ENCODE measurements at regions not wholly inside any gene's neighbourhood (a gene's known extent, or its start where the extent isn't known, plus 50 kb on each side); places are given as distances from the start of the nearest gene placed in this dataset.

DNA sequence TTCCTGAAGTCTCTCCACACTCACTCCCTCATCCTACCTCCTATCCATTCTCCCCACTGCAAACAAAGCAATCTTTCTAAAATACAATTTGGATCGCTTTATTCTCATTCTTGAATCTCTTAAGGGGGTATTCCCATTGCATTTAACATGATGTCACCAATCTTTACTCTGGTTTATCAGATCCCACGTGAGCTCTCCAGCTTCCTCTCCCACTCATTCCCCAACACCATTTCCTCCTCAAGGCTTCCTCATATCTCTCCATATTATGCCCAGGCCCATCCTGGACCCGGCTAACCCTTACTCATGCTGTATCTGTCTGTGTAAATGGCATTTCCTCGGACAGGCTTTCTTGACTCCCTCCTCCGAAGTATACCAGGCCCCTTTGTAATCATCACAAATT, 165.0 kb downstream of the CD47 start:
- Histone ChIP-seq H3K27ac (no peak overlapping the region), H3K9me3 (no peaks in the 10 kb centered on the region), H3K36me3 (no peaks in the 10 kb centered on the region), H3K4me3 (no peak overlapping the region), H3K27me3 (no peaks in the 10 kb centered on the region), H3K4me1 (peaks cover 0 to 11% of the 10 kb centered on the region in 2 donors)
- no peak for DNase-seq (ENCODE audit: low spot score)
- TF ChIP-seq, protein P1, sequence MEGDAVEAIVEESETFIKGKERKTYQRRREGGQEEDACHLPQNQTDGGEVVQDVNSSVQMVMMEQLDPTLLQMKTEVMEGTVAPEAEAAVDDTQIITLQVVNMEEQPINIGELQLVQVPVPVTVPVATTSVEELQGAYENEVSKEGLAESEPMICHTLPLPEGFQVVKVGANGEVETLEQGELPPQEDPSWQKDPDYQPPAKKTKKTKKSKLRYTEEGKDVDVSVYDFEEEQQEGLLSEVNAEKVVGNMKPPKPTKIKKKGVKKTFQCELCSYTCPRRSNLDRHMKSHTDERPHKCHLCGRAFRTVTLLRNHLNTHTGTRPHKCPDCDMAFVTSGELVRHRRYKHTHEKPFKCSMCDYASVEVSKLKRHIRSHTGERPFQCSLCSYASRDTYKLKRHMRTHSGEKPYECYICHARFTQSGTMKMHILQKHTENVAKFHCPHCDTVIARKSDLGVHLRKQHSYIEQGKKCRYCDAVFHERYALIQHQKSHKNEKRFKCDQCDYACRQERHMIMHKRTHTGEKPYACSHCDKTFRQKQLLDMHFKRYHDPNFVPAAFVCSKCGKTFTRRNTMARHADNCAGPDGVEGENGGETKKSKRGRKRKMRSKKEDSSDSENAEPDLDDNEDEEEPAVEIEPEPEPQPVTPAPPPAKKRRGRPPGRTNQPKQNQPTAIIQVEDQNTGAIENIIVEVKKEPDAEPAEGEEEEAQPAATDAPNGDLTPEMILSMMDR (IDR thresholded peaks at IDR 0.05) = no peak

DNA sequence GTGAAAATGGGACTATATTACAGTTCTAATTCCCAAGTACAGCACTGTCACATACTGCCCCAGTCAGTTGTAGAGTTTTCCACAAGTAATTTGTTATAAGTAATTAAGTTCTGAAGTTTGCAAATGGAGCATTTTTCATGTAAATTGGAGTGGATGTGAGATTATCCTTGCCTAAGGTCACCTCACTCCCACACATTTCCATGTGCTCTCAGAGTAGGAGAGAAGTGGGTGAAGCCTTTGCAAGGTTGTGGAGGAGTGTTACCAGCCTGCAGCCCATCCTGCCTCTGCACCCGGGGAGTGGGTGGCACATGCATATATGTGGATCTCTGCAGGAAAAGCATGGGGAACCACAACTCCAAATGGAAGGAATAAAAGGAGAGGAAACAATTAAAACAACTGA, 169.8 kb downstream of the CD47 start:
- Histone ChIP-seq H3K4me1 (no peaks in the 10 kb centered on the region), H3K4me3 (no peak overlapping the region), H3K27ac (no peak overlapping the region), H3K27me3 (no peaks in the 10 kb centered on the region), H3K9me3 (no peaks in the 10 kb centered on the region), H3K36me3 (no peaks in the 10 kb centered on the region)
- TF ChIP-seq, protein P1 (IDR thresholded peaks at IDR 0.05) = no peak
- no peak for DNase-seq (ENCODE audit: low spot score)

DNA sequence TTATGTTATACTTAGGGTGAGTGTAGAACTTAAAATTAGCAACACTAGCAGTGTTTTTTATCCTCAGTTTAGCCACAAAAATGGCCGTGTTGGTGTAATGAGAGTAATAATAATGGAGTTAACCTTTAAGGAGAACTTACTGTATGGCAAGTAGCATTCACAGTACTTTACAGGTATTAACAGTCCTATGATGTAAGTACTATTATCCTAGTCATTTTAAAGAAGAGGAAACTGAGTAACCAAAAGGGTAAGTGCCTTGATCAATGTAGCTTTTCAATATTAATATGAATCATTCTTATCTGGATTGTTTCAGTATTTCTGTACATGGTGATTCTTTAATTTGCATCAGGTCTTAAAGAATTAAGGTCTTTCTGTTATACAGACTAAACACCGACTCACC, 170.3 kb downstream of the CD47 start:
- no peaks in the 10 kb centered on the region for H3K36me3 ChIP-seq
- no peaks in the 10 kb centered on the region for H3K27me3 ChIP-seq
- no peak overlapping the region for H3K4me3 ChIP-seq
- H3K27ac ChIP-seq = no peak overlapping the region
- TF ChIP-seq, protein P1 (IDR thresholded peaks at IDR 0.05) = no peak
- H3K4me1 ChIP-seq = no peaks in the 10 kb centered on the region
- H3K9me3 ChIP-seq = no peaks in the 10 kb centered on the region
- DNase-seq (ENCODE audit: low spot score) = no peak

DNA sequence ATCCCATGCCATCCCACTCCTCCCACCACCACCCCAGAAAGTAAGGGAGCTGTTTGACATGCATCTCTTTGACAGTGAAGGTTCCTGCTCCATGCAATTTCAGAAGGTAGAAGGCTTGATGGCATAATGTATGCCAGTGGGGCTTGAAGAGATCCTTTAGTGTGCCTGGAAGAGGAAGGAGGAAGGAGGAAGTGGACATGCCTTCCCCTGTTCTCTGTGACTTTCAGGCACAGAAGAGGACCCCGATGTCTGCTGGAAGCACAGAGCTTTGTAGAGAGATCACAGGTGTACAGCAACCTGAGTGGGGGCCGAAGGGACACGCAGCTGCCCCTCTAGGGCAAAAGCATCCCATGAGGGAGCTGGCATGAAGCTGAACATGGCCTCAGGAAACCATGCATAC, 171.6 kb downstream of the CD47 start:
- no peaks in the 10 kb centered on the region for H3K36me3 ChIP-seq
- H3K27me3 ChIP-seq = no peaks in the 10 kb centered on the region
- no peak overlapping the region for H3K27ac ChIP-seq
- H3K9me3 ChIP-seq = no peaks in the 10 kb centered on the region
- no peaks in the 10 kb centered on the region for H3K4me1 ChIP-seq
- no peak for DNase-seq (ENCODE audit: low spot score)
- no peak overlapping the region for H3K4me3 ChIP-seq
- TF ChIP-seq, protein P1 (IDR thresholded peaks at IDR 0.05) = no peak

DNA sequence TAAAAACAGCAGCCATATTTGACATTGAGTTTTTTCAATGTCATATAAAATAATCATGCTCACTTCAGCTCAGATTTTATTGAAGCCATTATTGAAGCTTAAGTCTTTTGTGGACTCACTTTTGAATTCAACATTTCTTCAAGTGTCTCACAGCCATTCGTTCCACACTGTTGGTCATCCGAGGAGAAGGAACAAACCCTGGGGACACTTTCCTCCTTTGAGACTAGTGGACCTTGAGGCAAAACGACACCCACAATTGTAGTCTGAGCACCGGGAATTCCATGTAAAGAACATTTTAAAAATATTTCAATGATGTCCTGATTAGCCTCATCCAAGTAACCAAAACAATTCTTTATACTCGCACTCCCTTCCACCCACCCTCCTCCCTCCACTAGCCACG, 174.7 kb downstream of the CD47 start:
- TF ChIP-seq, protein P1 (IDR thresholded peaks at IDR 0.05) = no peak
- Histone ChIP-seq H3K36me3 (no peaks in the 10 kb centered on the region), H3K27me3 (no peaks in the 10 kb centered on the region), H3K9me3 (no peaks in the 10 kb centered on the region), H3K4me1 (no peaks in the 10 kb centered on the region), H3K27ac (no peak overlapping the region), H3K4me3 (no peak overlapping the region)
- DNase-seq (ENCODE audit: low spot score) = no peak

DNA sequence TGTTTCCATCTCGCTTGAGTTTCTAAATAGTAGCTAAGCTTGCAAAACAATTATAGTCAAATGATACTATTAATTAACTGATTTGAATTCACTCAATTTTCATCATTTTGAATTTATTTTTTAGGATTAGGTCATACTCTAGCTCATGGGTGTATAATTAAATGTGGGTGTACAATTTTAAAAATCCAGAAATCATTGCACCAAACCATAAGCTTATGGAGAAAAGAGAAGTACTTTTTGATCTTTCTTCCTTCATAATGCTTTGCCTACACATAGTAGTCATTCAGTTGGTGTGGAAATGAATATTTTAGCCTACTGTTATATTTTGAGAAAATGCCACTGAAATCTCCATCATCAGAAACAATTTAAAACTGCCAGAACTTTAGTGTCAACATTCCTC, 175.1 kb downstream of the CD47 start:
- Histone ChIP-seq H3K27me3 (no peaks in the 10 kb centered on the region), H3K27ac (no peak overlapping the region), H3K9me3 (no peaks in the 10 kb centered on the region), H3K4me3 (no peak overlapping the region), H3K4me1 (no peaks in the 10 kb centered on the region), H3K36me3 (no peaks in the 10 kb centered on the region)
- TF ChIP-seq, protein P1 (IDR thresholded peaks at IDR 0.05) = no peak
- DNase-seq (ENCODE audit: low spot score) = no peak
